H7 (cell line): ENCODE measurements at regions not wholly inside any gene's neighbourhood (a gene's known extent, or its start where the extent isn't known, plus 50 kb on each side); places are given as distances from the start of the nearest gene placed in this dataset.
"Not testable (repeated sequence)": the region's sequence is repeated elsewhere in the genome, so short reads cannot be mapped to it uniquely, and the experiment has no call there.

Experiments
- DNase-seq: peaks from one replicate; pipeline ENCODE4 v3.0.0; 2012
- H3K27me3 ChIP-seq: 2 replicates; pipeline ENCODE4 v1.6.0; 2011; ENCODE audit warnings: mild to moderate bottlenecking, low read length; ENCODE audit not compliant: control insufficient read depth, insufficient read depth
- H3K36me3 ChIP-seq: replicated peaks from 2 replicates; pipeline ENCODE4 v1.5.1; 2011; ENCODE audit warnings: low read length; ENCODE audit not compliant: control insufficient read depth, insufficient read depth
- H3K4me3 ChIP-seq: 2 replicates; pipeline ENCODE4 v1.5.1; 2011; ENCODE audit warnings: low read depth, mild to moderate bottlenecking, control low read depth, low read length, moderate library complexity; ENCODE audit not compliant: insufficient read depth

DNA sequence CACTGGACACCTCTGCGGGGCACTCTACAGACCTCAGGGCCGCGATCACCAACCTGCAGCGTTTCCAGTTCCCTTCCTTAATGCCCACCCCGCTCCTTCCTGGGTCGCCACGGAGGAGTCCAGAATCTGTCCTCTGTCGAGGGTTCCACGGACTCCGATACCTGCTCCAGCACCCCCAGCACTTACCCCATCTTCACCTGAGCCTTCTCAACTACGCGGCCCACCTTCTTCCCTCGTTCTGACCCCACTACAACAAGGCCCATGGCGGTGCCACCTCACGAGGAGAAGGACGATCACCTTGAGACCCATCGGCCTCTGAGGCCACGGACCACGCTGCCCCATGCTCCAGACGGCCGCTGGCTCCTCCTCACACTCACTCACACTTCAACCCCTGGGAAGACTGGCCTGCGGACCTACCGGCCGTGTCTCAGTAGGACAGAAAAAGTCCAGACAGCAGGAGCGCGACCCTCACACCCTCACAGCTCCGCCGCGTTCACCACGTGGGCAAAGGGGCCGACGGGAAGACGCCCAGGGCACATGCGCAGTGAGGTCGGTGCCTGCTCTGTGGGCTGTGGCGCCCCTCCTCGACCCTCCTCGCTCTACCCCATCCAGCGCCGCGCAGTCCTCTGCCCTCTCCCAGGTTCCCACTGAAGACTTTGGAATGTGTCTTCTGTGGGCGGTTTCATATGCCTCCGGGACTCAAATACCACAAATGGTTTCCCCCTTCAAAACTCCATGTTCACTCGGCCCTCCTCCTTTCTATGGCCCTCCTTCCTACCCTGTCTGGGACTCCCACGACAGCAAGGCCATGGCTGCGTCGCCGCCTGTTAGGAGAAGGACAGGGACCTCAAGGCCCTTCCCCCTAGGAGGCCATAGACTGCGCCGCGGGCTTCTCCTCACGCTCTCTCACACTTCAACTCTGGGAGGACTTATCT lies 193.9 kb upstream of the PHF14 start:
- no peak for DNase-seq
- H3K36me3 ChIP-seq: no peaks in the 10 kb centered on the region
- H3K4me3 ChIP-seq: no peak overlapping the region
- H3K27me3 ChIP-seq: no peaks in the 10 kb centered on the region

DNA sequence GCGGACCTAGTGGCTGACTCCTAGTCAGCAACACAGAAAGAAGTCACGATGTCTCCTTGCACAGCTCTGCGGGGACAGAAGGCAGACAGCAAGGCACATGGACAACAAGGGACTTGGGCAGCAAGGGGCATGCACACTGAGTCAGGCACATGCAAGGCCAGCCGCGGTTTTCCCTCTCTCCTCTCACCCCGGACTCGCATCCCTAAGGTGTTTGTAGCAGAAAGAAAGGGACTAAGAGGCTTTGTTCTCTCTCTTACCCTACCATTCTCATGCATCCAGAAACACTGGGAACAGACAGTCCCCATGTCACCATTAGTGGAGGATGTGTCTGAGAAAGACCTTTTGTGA lies 193.3 kb upstream of the PHF14 start:
- Histone ChIP-seq H3K36me3 (no peaks in the 10 kb centered on the region), H3K27me3 (no peaks in the 10 kb centered on the region), H3K4me3 (no peak overlapping the region)
- DNase-seq: no peak

DNA sequence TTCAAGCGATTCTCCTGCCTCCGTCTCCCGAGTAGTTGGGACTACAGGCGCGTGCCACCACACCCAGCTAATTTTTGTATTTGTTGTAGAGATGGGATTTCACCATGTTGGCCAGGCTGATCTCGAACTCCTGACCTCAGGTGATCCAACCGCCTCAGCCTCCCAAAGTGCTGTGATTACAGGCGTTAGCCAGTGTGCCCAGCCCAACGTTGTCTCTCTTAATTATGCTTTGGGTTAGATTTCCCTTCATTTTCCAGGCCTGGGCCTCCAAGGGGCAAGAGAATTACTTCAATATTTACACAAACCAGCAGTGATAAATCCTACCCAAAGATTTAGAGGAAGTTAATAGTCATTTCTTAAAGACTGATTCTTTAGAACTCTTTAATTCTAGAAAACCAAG lies 186.7 kb upstream of the PHF14 start:
- not testable (repeated sequence) for H3K27me3 ChIP-seq, DNase-seq, H3K4me3 ChIP-seq, H3K36me3 ChIP-seq

DNA sequence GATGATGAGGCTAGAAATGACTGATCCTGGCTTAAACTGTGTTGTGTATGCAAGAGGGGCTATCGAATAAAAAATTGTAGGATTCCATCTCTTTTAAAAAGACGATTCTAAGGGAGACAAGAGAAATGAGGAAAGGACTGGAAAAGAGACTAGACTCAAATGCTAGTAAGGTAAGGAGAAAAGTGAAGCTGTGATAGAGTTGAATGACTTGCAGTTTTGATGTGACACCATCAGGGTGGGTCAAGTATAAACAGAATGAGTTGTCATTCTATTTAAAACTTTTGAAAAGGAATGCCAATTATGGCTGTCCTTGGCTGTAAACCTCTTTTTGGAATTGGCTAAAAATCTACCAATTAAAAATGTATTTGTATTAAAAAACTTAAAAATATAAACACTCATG lies 184.5 kb upstream of the PHF14 start:
- H3K4me3 ChIP-seq: no peak overlapping the region

DNA sequence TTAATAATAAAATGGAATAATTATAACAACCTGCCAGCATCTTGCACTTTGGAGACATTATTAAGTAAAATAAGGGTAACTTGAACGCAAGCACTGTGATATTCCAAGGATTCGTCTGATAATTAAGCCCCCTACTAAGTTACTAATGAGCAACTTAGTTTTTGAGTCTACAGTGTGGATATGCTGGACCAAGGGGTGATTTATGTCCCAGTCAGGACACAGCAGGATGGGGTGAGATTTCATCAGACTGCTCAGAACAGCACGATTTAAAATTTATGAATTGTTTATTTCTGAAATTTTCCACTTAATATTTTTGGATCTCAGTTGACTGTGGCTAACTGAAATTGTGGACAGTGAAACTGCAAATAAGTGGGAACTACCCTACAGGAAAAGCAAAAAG lies 182.8 kb upstream of the PHF14 start:
- DNase-seq: no peak
- H3K4me3 ChIP-seq: no peak overlapping the region
- H3K27me3 ChIP-seq: no peaks in the 10 kb centered on the region
- no peaks in the 10 kb centered on the region for H3K36me3 ChIP-seq

More for the DNA sequence above, 184.5 kb upstream of the PHF14 start:
- DNase-seq: no peak
- Histone ChIP-seq H3K27me3 (no peaks in the 10 kb centered on the region), H3K36me3 (no peaks in the 10 kb centered on the region)

DNA sequence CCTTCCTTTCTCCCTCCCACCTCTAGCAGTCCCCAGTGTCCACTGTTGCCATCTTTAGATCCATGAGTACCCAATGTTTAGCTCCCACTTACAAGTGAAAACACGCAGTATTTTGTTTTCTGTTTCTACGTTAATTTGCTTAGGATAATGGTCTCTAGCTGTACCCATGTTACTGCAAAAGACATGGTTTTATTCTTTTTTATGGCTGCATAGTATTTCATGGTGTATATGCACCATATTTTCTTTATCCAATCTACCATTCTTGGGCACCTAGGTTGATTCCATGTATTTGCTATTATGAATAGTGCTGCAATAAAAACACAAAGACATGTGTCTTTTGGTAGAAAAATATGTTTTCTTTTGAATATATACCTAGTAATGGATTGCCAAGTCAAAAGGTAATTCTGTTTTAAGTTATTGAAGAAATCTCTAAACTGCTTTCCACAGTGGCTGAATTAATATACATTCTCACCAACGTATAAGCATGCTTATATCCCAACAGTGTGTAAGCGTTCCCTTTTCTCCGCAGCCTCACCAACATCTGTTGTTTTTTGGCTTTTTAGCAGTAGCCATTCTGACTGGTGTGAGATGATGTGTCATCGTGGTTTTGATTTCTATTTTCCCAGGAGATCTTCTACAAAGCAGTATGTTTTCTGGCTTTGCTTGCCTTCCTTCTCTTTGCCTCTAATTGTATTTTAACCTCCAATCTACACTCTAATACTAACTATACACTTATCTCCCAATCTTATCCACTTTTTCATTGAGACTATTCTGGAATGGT lies 179.5 kb upstream of the PHF14 start:
- no peak overlapping the region for H3K4me3 ChIP-seq
- H3K27me3 ChIP-seq: no peaks in the 10 kb centered on the region
- H3K36me3 ChIP-seq: no peaks in the 10 kb centered on the region
- DNase-seq: no peak

DNA sequence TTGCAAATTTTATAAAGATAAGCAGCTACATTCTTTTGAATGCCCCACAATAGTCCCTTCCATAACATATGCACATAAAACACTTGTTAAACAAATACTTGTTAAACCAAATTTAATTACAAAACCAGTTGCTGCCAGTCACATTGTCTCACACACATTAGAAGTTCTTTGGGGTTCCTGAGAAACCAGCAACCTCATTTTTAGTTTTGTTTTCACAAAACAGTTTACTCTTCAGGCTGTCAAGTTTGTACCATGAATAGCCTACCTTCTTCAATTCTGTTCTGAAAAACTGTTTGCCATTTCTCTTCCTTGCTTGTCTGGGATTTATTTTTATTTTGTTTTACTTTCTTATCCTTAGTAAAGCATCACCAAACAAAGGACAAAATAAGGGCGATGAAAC lies 176.5 kb upstream of the PHF14 start:
- Histone ChIP-seq H3K36me3 (no peaks in the 10 kb centered on the region), H3K4me3 (no peak overlapping the region), H3K27me3 (no peaks in the 10 kb centered on the region)
- DNase-seq: no peak

DNA sequence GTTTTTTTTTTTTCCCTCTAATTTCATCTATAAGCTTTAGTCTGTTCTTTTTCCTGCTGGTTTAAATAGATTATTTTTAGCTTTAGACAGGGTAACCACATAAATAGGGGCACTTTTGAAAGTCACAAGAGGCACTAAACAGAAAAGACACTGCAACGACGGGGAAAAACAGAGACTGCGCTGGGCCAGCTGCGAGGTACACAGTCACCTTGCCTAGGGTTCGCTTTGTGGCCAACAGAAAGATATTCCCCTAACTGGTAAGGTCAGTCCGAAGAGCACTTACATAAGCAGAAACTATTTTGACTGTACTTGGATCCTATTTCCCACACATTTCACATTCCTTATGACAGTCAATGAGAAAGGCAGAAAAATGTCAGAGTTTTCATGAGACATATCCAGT lies 175.6 kb upstream of the PHF14 start:
- H3K36me3 ChIP-seq: no peaks in the 10 kb centered on the region
- no peak overlapping the region for H3K4me3 ChIP-seq
- no peaks in the 10 kb centered on the region for H3K27me3 ChIP-seq
- DNase-seq: no peak

DNA sequence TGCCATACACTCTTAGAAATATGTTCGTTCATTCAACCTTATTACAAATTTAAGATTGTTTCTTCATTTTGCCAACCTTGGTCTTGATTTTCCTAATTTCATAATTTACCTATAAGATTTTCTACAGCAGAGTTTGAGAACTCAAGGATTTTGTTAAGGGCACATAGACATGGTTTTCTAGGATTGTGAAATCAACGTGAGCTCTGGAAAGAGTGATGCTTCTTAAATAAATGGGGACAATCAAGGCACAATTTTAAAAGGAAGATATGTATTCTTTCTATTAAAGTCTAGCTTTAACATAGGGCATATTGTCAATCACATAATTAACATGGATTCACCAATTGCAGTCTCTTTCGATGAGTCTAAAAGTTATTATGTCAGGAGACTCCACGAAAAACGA lies 174.2 kb upstream of the PHF14 start:
- DNase-seq: no peak
- no peaks in the 10 kb centered on the region for H3K36me3 ChIP-seq
- H3K4me3 ChIP-seq: no peak overlapping the region
- H3K27me3 ChIP-seq: no peaks in the 10 kb centered on the region

DNA sequence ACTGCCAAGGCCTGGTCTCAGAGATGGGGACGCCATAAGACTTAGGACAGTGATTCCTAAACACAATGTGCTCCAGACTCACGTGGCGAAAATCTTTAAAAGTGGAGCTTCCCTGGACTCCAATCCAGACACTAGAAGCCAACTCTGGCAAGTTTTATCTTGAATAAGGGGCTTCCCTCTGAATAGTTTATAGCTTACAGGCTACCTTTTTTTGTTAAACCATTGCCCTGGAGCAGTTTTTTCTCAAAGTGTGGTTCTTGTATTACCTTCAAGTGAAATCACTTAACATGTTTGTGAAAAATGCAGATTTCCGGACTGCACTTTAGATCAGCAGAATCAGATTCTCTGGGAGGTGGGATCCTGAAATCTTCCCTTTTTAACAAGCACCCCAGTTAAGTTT lies 171.7 kb upstream of the PHF14 start:
- Histone ChIP-seq H3K27me3 (no peaks in the 10 kb centered on the region), H3K36me3 (no peaks in the 10 kb centered on the region), H3K4me3 (no peak overlapping the region)
- no peak for DNase-seq

DNA sequence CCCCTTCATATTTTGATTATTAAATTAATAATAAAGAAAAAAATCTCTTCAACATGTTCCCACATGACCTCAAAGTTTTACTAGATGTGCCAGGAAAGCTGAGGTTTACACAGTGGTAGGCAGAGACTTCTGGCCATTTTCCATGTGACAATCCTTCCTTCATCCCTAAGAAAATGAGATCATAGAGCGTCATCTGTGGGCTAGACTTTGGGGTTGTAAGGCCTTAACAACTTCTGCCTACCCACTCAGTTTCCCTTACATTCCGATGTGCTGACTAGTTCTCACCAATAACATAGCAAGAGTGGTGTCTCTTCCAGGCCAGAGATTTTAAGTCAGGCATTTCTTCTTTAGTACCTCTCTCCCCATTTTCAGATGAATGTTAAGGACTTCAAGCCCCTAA lies 171.1 kb upstream of the PHF14 start:
- no peak overlapping the region for H3K4me3 ChIP-seq
- H3K27me3 ChIP-seq: no peaks in the 10 kb centered on the region
- H3K36me3 ChIP-seq: no peaks in the 10 kb centered on the region
- DNase-seq: no peak

DNA sequence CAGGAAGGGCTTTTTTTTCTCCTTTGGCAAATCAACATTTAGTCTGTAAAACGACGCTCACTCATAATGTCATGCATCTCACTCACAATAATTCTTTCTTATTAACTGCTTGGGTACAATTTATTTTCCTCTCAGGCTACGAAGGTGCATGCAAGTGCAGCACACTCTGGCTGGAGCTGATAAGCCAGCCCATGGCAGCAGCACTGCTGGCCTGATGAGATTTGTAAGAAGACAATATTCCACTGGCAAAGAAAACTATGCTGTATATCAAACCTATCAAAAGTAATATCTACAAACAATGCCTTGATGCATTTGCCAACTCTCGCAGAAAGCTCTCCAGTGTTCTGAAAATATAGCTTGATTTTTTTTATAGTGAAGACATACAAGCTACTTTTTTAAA lies 170.0 kb upstream of the PHF14 start:
- no peaks in the 10 kb centered on the region for H3K36me3 ChIP-seq
- H3K4me3 ChIP-seq: no peak overlapping the region
- no peaks in the 10 kb centered on the region for H3K27me3 ChIP-seq
- no peak for DNase-seq

DNA sequence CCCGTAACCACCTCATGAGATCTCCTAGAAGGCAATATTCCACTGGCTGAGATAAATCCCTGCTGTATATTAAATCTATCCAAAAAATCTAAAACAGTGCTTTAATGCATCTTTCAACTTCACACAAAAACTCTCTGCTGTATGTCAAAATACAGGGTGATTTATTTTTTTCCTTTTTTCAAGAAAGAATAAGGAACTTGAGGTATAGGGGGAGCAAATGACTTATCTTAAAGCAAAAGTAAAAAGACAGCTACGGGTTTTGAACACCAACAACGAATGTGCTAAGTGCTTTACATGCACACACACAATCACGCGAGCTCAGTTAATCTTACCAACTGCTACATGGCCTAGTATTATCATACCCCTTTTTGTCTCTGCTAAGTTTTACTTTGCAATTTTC lies 168.9 kb upstream of the PHF14 start:
- H3K36me3 ChIP-seq: no peaks in the 10 kb centered on the region
- no peak overlapping the region for H3K4me3 ChIP-seq
- DNase-seq: no peak
- H3K27me3 ChIP-seq: no peaks in the 10 kb centered on the region

DNA sequence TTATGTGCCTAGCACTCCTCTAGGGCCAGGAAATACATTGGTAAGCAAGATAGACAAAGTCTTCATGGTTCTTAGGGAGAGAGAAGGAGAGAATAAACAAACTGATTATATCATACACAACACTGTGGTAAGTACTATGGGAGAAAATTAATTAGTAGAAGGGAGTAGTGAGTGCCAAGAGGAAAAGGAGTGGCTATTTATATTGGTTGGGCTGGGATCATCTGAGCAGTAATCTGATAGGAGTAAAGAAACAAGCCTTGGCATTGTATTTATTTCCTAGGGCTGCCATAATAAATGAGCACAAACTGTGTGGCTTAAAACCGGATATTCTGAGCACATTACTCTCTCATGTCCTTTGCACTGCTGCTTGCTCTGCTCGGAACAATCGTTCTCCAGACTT lies 158.1 kb upstream of the PHF14 start:
- H3K4me3 ChIP-seq: no peak overlapping the region
- no peaks in the 10 kb centered on the region for H3K27me3 ChIP-seq
- no peak for DNase-seq
- H3K36me3 ChIP-seq: no peaks in the 10 kb centered on the region

DNA sequence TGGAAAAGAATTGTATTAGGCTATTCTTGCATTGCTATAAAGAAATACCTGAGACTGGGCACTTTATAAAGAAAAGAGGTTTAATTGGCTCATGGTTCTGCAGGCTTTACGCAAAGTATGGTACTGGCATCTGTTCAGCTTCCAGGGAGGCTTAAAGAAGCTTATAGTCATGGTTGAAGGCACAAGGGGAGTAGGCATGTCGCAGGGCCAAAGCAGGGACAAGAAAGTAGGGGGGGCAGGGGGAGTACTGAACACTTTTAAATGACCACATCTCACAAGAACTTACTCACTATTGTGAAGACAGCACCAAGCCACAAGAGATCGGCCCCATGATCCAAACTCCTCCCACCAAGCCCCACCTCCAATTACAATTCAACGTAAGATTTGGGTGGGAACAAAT lies 152.5 kb upstream of the PHF14 start:
- H3K27me3 ChIP-seq: no peaks in the 10 kb centered on the region
- no peaks in the 10 kb centered on the region for H3K36me3 ChIP-seq
- H3K4me3 ChIP-seq: no peak overlapping the region
- no peak for DNase-seq
